H1 (cell line): ENCODE measurements at regions not wholly inside any gene's neighbourhood (a gene's known extent, or its start where the extent isn't known, plus 50 kb on each side); places are given as distances from the start of the nearest gene placed in this dataset.

Experiments used
- ASH2L ChIP-seq: fragments of 200-600, 300-600 bp; sonication (generic); IDR thresholded peaks from one replicate; pipeline ENCODE4 v1.7.1; 2017; ENCODE audit warnings: low read length
- KDM1A ChIP-seq: fragments of 200-600, 300-600 bp; sonication (generic); IDR thresholded peaks from 2 replicates; pipeline ENCODE4 v1.7.1; 2016; ENCODE audit warnings: mild to moderate bottlenecking, low read length, borderline replicate concordance
- SAP30 ChIP-seq: fragments of 300-600 bp; sonication (generic); IDR thresholded peaks from 2 replicates; pipeline ENCODE4 v1.7.1; 2012; ENCODE audit warnings: low read length, moderate library complexity, mild to moderate bottlenecking, inconsistent platforms; ENCODE audit not compliant: insufficient read depth, insufficient replicate concordance
- SP2 ChIP-seq: IDR thresholded peaks from 2 replicates; pipeline ENCODE4 v1.6.1; 2012; ENCODE audit warnings: mild to moderate bottlenecking, low read length, inconsistent platforms
- SUZ12 ChIP-seq: fragments of 200-600 bp; sonication (generic); IDR thresholded peaks from 2 replicates; pipeline ENCODE4 v1.6.1; 2012; ENCODE audit warnings: mild to moderate bottlenecking, inconsistent platforms, low read length, moderate library complexity, mixed read lengths
- TBP ChIP-seq: IDR thresholded peaks from 2 replicates; pipeline ENCODE4 v1.6.1; 2011; ENCODE audit warnings: low read depth, low read length, improper control_type of control experiment
- TEAD4 ChIP-seq: IDR thresholded peaks from 2 replicates; pipeline ENCODE4 v1.6.1; 2012; ENCODE audit warnings: low read depth, low read length, inconsistent platforms, mixed read lengths

DNA sequence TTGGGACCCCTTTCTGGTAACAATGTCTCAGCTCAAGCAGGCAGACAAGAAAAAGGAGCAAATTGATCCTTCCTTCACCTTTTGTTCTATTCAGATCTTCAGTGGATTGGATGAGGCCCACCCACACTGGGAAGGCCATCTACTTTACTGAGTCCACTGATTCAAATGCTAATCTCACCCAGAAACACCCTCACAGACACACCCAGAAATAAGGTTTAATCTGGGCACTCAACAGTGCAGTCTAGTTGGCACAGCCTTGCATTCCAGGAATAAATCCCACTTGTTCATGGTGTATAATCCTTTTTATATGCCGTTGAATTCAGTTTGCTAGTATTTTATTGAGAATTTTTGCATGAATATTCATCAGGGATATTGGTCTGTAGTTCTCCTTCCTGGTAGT is 148.4 kb downstream of the COG6 start (continued):
- no peak for TF ChIP-seq TEAD4
- TF ChIP-seq KDM1A, result no peak
- TF ChIP-seq ASH2L, result no peak
- TF ChIP-seq TBP, result no peak
- no peak for TF ChIP-seq SP2
- no peak for TF ChIP-seq SUZ12
- no peak for TF ChIP-seq SAP30
- TF ChIP-seq, all 59 proteins: peak for 0
